Neutrophil (primary cell): ENCODE measurements at regions not wholly inside any gene's neighbourhood (a gene's known extent, or its start where the extent isn't known, plus 50 kb on each side); places are given as distances from the start of the nearest gene placed in this dataset.

Experiments used
- H3K27ac ChIP-seq: fragments of 200-600 bp; sonication (generic); 2 replicates; pipeline ENCODE4 v1.5.1; 2016; ENCODE audit warnings: mild to moderate bottlenecking, moderate library complexity
- H3K27me3 ChIP-seq: fragments of 200-600 bp; sonication (generic); 2 replicates; pipeline ENCODE4 v1.6.0; 2016; ENCODE audit warnings: mild to moderate bottlenecking
- H3K36me3 ChIP-seq: fragments of 200-600 bp; sonication (generic); 2 replicates; pipeline ENCODE4 v1.5.1; 2017
- H3K4me1 ChIP-seq, 2 experiments: fragments of 200-600 bp in 1 of 2; sonication (generic) in 1 of 2; 1 replicate in 1 of 2; 2 replicates in 1 of 2; pipeline versions ENCODE4 v1.5.1 to v1.6.1; 2013 to 2016; ENCODE audit warnings: low read depth in 1 of 2, low read length in 1 of 2, mild to moderate bottlenecking in 1 of 2, moderate library complexity in 1 of 2; ENCODE audit not compliant: control insufficient read depth in 1 of 2, insufficient read depth in 1 of 2
- H3K4me3 ChIP-seq, 2 experiments: fragments of 200-600 bp in 1 of 2; sonication (generic) in 1 of 2; 1 replicate in 1 of 2; 2 replicates in 1 of 2; pipeline ENCODE4 v1.5.1; 2013 to 2016; ENCODE audit warnings: low read depth in 1 of 2, low read length in 1 of 2, mild to moderate bottlenecking in 1 of 2, moderate library complexity in 1 of 2
- H3K9me3 ChIP-seq: fragments of 200-600 bp; sonication (generic); 2 replicates; pipeline ENCODE4 v1.5.1; 2016
- TF ChIP-seq, protein P1 (sequence below): fragments of 200-600 bp; sonication (generic); IDR thresholded peaks from 2 replicates; pipeline ENCODE4 v1.5.1; 2016; ENCODE audit warnings: antibody characterized with exemption

DNA sequence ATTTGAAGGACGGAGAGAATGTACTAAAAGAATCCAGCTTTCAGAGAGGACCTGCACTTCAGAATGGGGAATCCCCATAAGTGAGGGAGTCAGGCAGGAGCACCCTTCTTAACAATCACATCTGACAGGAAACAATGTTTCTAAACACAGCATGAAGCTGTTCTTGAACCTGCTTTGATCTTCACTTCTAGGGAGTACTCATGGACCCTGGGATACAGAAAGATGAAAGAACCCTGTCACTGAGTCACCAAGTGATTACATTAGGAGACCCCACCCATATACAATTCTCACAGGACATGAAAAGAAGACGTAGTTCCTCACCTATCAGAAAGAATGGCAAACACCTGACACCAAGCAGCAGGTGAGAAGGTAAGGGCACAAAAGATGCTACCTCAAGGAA is 296.9 kb upstream of the ZC3H12C start:
- H3K9me3 ChIP-seq = no peaks in the 10 kb centered on the region
- no peaks in the 10 kb centered on the region for H3K27me3 ChIP-seq
- TF ChIP-seq, protein P1, sequence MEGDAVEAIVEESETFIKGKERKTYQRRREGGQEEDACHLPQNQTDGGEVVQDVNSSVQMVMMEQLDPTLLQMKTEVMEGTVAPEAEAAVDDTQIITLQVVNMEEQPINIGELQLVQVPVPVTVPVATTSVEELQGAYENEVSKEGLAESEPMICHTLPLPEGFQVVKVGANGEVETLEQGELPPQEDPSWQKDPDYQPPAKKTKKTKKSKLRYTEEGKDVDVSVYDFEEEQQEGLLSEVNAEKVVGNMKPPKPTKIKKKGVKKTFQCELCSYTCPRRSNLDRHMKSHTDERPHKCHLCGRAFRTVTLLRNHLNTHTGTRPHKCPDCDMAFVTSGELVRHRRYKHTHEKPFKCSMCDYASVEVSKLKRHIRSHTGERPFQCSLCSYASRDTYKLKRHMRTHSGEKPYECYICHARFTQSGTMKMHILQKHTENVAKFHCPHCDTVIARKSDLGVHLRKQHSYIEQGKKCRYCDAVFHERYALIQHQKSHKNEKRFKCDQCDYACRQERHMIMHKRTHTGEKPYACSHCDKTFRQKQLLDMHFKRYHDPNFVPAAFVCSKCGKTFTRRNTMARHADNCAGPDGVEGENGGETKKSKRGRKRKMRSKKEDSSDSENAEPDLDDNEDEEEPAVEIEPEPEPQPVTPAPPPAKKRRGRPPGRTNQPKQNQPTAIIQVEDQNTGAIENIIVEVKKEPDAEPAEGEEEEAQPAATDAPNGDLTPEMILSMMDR = no peak
- no peaks in the 10 kb centered on the region for H3K36me3 ChIP-seq
- no peaks in the 10 kb centered on the region for H3K4me1 ChIP-seq
- no peak overlapping the region for H3K4me3 ChIP-seq
- H3K27ac ChIP-seq = no peak overlapping the region

DNA sequence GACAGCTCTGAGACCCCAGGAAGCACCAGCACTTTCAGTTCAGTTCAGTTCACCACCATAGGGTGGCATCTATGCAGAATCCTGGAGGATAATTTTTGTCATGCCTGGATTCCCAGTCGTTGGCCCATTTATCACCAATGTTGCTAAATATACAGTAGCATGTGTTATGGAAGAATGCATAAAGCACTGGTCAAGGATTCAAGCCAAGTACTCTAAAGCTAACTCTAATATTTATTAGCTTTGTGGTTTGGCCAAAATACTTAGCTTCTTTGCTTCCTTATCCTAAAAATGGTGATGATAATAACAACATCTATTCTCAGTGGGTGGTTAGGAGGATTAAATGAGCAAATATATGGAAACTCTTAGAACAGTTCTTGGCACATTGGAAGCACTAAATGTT is 294.7 kb upstream of the ZC3H12C start:
- TF ChIP-seq, protein P1 = no peak
- Histone ChIP-seq H3K9me3 (no peaks in the 10 kb centered on the region), H3K27ac (no peak overlapping the region), H3K4me3 (no peak overlapping the region), H3K27me3 (no peaks in the 10 kb centered on the region), H3K4me1 (no peaks in the 10 kb centered on the region), H3K36me3 (no peaks in the 10 kb centered on the region)

DNA sequence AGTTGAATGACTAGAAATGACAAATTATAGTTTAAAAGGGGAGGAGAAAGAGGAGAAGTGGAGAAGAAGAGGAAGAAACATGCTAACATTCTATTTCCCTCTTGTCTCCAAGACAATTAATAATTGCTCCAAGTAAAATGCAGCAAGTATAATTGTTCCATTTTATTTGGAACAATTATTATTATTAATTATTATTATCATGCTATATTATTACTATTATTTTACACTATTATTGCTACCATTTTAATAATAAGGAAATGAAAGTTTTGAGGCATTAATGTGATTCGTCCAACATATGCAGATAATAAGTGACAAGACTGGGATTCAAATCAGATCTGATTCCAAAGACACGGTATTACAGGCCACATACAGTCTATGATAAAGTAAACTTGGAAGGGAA is 293.6 kb upstream of the ZC3H12C start:
- no peaks in the 10 kb centered on the region for H3K4me1 ChIP-seq
- TF ChIP-seq, protein P1 = no peak
- no peaks in the 10 kb centered on the region for H3K36me3 ChIP-seq
- no peaks in the 10 kb centered on the region for H3K27me3 ChIP-seq
- no peaks in the 10 kb centered on the region for H3K9me3 ChIP-seq
- H3K27ac ChIP-seq = no peak overlapping the region
- H3K4me3 ChIP-seq = no peak overlapping the region

DNA sequence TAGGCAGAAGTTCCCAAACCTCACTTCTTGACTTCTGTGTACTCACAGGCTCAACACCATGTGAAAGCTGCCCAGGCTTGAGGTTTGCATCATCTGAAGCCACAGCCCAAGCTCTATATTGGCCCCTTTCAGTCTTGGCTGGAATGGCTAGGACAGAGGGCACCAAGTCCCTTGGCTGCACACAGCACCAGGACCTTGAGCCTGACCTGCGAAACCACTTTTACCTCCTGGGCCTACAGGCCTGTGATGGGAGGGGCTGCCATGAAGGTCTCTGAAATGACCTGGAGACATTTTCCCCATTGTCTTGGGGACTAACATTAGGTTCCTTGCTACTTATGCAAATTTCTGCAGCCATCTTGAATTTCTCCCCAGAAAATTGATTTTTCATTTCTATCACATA is 288.3 kb upstream of the ZC3H12C start:
- no peaks in the 10 kb centered on the region for H3K9me3 ChIP-seq
- no peaks in the 10 kb centered on the region for H3K36me3 ChIP-seq
- H3K4me1 ChIP-seq = no peaks in the 10 kb centered on the region
- no peaks in the 10 kb centered on the region for H3K27me3 ChIP-seq
- TF ChIP-seq, protein P1 = no peak
- H3K4me3 ChIP-seq = no peak overlapping the region
- H3K27ac ChIP-seq = no peak overlapping the region

DNA sequence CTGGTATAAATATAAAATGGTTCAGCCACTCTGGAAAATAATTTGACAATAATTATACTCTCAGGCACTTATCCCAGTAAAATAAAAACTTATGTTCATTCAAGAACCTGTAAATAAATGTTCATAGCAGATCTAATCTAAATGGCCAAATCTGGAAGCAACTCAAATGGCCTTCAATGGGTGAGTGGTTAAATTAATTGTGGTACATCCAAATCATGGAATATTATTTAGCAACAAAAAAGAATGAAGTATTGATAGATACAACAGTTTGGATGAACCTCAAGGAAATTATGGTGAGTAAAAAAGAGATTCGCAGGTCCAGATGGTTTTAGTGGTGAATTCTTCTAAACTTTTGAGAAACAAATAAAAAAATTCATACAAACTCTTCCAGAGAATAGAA is 287.0 kb upstream of the ZC3H12C start:
- no peaks in the 10 kb centered on the region for H3K27me3 ChIP-seq
- no peaks in the 10 kb centered on the region for H3K4me1 ChIP-seq
- H3K27ac ChIP-seq = no peak overlapping the region
- no peaks in the 10 kb centered on the region for H3K9me3 ChIP-seq
- TF ChIP-seq, protein P1 = no peak
- H3K4me3 ChIP-seq = no peak overlapping the region
- H3K36me3 ChIP-seq = no peaks in the 10 kb centered on the region

DNA sequence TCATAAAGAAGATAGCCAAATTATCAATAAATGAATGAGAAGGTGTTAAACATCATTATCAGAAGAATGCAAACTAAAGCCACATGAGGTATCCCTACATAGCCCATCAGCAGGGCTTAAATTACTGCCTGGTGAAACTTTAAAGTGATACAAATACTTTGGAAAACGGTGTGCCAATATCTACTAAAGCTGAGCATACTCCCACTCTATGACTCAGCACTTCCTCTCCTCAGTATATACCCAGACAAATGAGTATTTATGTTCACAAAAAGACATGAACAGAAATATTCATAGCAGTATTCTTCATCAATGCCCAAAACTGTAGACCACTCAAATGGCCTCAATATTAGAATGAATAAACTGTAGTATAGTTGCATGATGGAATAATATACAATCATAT is 284.6 kb upstream of the ZC3H12C start:
- Histone ChIP-seq H3K27ac (no peak overlapping the region), H3K4me3 (no peak overlapping the region), H3K36me3 (no peaks in the 10 kb centered on the region), H3K27me3 (no peaks in the 10 kb centered on the region), H3K9me3 (no peaks in the 10 kb centered on the region), H3K4me1 (no peaks in the 10 kb centered on the region)
- TF ChIP-seq, protein P1 = no peak
